ENCODE measurements at regions not wholly inside any gene's neighbourhood (a gene's known extent, or its start where the extent isn't known, plus 50 kb on each side); places are given as distances from the start of the nearest gene placed in this dataset.

DNA sequence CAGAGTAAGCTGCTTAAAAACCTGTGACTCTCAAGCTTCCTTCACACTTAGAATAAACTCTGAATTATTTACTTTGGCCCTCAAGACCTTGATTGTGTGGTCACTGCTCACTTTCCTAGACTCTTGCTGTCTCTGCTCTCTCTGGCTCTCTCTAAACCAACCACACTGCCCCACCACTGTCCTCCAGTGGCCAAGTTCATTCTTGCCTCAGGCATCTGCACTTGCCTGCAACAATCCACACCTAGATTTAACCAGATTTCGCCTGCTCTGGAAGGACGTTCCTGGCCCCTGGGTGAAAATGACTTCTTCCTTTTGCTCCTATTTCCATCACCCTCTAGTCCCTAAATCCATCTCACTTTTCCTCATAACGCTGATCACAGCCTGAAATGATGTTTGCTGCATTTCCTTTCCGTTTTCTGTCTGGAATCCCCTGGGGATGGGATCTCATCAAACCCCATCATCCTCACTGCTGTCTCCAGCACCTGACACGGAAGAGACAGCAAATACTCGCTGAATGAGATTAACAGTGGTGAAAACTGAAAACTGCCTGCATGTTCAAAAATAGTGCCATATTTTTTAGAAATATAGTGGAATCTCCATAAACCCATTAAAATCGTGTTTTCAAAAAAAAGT lies 232.6 kb downstream of the UQCRFS1 start:
- Histone ChIP-seq H3K27ac (no peak overlapping the region), H3K9me3 (no peaks in the 10 kb centered on the region), H3K36me3 (no peaks in the 10 kb centered on the region), H3K27me3 (peaks cover 0 to 6% (median 0%) of the 10 kb centered on the region in 9 donors), H3K4me3 (no peak overlapping the region), H3K4me1 (no peaks in the 10 kb centered on the region)
- intact Hi-C loops (cut with DNase I) = loop anchor here in 1 of 10 donors (10.0 kb wide), 1 partner anchor 246 kb away; no protein-coding TSS in a partner anchor
- 46 to 55% (median 49%) methylated on average over 7 of the region's 7 CpGs for WGBS, 4 donors
- no peak for DNase-seq
- no peak for TF ChIP-seq POLR2A (IDR thresholded peaks at IDR 0.05)
- TF ChIP-seq, protein P1, sequence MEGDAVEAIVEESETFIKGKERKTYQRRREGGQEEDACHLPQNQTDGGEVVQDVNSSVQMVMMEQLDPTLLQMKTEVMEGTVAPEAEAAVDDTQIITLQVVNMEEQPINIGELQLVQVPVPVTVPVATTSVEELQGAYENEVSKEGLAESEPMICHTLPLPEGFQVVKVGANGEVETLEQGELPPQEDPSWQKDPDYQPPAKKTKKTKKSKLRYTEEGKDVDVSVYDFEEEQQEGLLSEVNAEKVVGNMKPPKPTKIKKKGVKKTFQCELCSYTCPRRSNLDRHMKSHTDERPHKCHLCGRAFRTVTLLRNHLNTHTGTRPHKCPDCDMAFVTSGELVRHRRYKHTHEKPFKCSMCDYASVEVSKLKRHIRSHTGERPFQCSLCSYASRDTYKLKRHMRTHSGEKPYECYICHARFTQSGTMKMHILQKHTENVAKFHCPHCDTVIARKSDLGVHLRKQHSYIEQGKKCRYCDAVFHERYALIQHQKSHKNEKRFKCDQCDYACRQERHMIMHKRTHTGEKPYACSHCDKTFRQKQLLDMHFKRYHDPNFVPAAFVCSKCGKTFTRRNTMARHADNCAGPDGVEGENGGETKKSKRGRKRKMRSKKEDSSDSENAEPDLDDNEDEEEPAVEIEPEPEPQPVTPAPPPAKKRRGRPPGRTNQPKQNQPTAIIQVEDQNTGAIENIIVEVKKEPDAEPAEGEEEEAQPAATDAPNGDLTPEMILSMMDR (IDR thresholded peaks at IDR 0.05) = peak in 11 of 12 donors; percentile 12 to 41 (median 34)
- peak in 2 of 4 donors; percentile 73 to 74 for ATAC-seq

DNA sequence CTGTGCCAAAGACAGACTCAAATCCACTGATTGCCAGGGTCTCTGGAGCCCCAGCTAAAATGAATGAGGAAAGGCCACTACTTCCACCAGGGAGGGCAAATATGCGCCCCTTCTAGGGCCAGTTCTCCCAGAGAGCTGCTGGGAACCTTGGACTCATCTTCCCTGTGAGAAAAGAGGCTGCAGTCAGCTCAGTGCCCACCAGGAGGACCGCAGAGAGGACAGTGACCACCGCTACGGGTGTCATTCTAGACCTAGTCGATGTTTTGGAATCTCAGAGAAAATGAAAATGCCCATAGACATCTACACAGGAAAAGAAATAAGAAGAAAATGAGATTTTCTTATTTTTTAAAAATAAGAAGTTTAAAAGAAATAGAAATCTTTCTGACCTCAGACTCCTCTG lies 235.1 kb downstream of the UQCRFS1 start:
- intact Hi-C loops (cut with DNase I) = no loop called here
- Histone ChIP-seq H3K4me1 (no peaks in the 10 kb centered on the region), H3K27me3 (no peaks in the 10 kb centered on the region), H3K9me3 (no peaks in the 10 kb centered on the region), H3K36me3 (no peaks in the 10 kb centered on the region), H3K27ac (no peak overlapping the region), H3K4me3 (no peak overlapping the region)
- TF ChIP-seq, protein P1 (IDR thresholded peaks at IDR 0.05) = no peak
- no peak for TF ChIP-seq POLR2A (IDR thresholded peaks at IDR 0.05)
- DNase-seq (no peak), ATAC-seq (no peak)
- 74 to 81% (median 76%) methylated on average over 5 of the region's 5 CpGs for WGBS, 4 donors

DNA sequence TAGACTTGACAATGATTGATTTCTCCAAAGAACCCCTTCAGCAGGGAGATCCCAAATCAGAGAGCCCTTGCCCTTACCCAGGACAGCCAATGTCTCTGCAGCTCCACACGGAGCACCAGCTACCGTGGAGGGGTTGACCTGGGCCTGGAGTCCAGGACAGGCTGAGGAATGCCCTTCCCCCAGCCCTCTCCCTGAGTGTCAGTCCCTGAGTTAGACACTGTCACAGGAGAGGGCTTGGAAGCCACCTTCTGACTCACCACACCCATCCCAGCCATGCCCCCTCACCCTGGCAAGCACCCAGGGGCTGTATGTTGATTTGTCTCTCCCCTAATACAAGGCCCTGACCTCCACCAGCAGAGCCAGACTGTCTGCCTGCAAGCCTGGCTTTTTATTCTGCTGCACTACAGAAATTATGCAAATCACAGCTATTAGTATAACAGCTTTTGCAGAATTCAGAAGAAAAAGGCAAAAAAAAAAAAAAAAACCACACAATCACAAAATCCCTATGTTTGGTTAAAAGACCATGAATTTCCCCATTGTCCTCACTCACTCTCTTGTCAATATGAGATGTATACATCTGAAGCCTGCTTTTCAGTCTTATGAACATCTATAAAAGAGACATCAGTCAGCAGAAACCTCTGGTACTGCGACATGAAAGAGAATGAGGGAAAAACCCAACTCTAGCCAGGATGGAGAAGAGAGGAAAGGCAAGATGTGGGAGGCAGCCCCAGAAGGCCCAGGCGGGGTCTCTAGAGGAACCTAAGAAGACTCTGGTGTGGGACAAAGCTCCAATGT lies 240.7 kb downstream of the UQCRFS1 start:
- TF ChIP-seq, protein P1 (IDR thresholded peaks at IDR 0.05) = no peak
- no peak for TF ChIP-seq POLR2A (IDR thresholded peaks at IDR 0.05)
- Histone ChIP-seq H3K27me3 (no peaks in the 10 kb centered on the region), H3K4me1 (peaks cover 0 to 5% (median 0%) of the 10 kb centered on the region in 12 donors), H3K36me3 (no peaks in the 10 kb centered on the region), H3K4me3 (no peak overlapping the region), H3K27ac (no peak overlapping the region), H3K9me3 (no peaks in the 10 kb centered on the region)
- WGBS, 4 donors = 64 to 74% (median 67%) methylated on average over 4 of the region's 4 CpGs
- peak in 1 of 4 donors; percentile 35 for ATAC-seq
- intact Hi-C loops (cut with DNase I) = no loop called here
- no peak for DNase-seq

DNA sequence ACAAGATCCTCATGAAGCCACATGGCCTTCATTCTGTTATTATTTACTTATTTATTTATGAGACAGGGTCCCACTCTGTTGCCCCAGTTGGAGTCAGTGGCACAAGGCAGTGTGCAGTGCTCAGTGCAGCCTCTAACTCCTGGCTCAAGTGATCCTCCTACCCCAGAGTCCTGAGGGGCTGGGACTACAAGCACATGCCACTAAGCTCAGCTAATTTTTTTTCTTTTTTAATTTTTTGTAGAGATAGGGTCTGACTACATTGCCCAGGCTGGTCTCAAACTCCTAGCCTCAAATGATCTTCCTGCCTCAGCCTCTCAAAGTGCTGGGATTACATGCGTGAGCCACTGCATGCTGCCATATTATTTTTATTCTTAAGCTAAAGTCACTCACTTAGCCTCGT lies 241.4 kb downstream of the UQCRFS1 start:
- peaks cover 0 to 11% (median 0%) of the 10 kb centered on the region in 12 donors for H3K4me1 ChIP-seq
- H3K4me3 ChIP-seq = no peak overlapping the region
- H3K36me3 ChIP-seq = no peaks in the 10 kb centered on the region
- no peaks in the 10 kb centered on the region for H3K9me3 ChIP-seq
- no peaks in the 10 kb centered on the region for H3K27me3 ChIP-seq
- intact Hi-C loops (cut with DNase I) = no loop called here
- no peak overlapping the region for H3K27ac ChIP-seq
- TF ChIP-seq, protein P1 (IDR thresholded peaks at IDR 0.05) = no peak
- no peak for TF ChIP-seq POLR2A (IDR thresholded peaks at IDR 0.05)
- DNase-seq (no peak), ATAC-seq (no peak)
- WGBS, 4 donors = 71 to 90% (median 81%) methylated on average over 2 of the region's 2 CpGs

Measured in heart left ventricle (tissue), 16 donors.